ENCODE measurements at regions not wholly inside any gene's neighbourhood (a gene's known extent, or its start where the extent isn't known, plus 50 kb on each side); places are given as distances from the start of the nearest gene placed in this dataset.
"Not testable (repeated sequence)": the region's sequence is repeated elsewhere in the genome, so short reads cannot be mapped to it uniquely, and the experiment has no call there.

DNA sequence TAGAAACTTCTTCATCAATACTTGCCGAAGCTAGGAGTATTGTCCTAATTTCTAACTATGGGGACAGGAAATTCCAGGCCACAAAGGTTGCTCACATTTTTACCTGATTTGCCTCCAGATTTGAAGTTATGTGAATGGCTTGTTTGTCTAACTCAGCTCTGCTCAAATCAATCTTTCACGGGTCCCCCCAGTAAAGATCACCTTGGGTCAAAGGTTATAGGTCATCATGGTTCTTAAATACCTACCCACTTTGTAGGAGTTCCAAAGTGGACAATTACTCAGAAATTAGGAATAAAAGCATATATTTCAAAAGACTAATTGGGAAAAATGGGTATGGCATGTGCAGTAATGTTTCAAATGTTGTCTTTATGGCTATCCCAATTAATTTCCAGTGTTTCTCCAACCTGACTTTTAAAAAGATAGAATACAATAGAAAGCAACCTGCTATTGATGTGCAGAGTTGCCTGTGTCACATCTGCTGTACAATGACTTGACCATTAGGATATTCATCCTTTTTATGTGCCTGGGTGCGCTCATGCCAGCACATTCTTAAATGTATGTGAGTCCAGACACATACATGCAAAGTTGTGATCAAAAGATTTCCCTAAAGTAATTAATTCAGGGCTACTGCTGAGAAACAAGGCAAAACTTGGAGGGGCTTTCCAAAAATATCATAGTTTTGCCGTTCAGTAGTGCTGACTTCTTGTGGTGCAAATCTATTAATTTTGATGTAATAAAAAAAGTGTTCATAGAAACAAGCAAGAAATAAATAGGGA is 126.1 kb downstream of the MYCN start:
- Histone ChIP-seq H3K4me2 (ENCODE audit: low read length) (no peak overlapping the region), H3K9me2 (ENCODE audit: insufficient read depth, low read length) (no peaks in the 10 kb centered on the region), H3K9ac (ENCODE audit: low read length) (no peak overlapping the region), H2AFZ (ENCODE audit: low read depth, low read length) (no peak overlapping the region), H3F3A (ENCODE audit: insufficient read depth, low read length, poor library complexity, severe bottlenecking) (no peaks in the 10 kb centered on the region), H3K27ac (ENCODE audit: low read length) (no peak overlapping the region), H3K36me3 (ENCODE audit: insufficient read depth, low read length) (no peaks in the 10 kb centered on the region), H3K4me3 (ENCODE audit: low read length) (no peak overlapping the region), H3K27me3 (ENCODE audit: insufficient read depth, low read depth, low read length) (no peaks in the 10 kb centered on the region), H3K9me3 (ENCODE audit: low read length) (no peaks in the 10 kb centered on the region), H4K20me1 (ENCODE audit: insufficient read depth) (no peaks in the 10 kb centered on the region), H3K79me2 (replicated peaks; ENCODE audit: insufficient read depth, low read length) (no peaks in the 10 kb centered on the region)
- no peak for TF ChIP-seq EP300 (conservative IDR thresholded peaks at IDR 0.05; ENCODE audit: poor library complexity, severe bottlenecking)
- TF ChIP-seq, protein P1, sequence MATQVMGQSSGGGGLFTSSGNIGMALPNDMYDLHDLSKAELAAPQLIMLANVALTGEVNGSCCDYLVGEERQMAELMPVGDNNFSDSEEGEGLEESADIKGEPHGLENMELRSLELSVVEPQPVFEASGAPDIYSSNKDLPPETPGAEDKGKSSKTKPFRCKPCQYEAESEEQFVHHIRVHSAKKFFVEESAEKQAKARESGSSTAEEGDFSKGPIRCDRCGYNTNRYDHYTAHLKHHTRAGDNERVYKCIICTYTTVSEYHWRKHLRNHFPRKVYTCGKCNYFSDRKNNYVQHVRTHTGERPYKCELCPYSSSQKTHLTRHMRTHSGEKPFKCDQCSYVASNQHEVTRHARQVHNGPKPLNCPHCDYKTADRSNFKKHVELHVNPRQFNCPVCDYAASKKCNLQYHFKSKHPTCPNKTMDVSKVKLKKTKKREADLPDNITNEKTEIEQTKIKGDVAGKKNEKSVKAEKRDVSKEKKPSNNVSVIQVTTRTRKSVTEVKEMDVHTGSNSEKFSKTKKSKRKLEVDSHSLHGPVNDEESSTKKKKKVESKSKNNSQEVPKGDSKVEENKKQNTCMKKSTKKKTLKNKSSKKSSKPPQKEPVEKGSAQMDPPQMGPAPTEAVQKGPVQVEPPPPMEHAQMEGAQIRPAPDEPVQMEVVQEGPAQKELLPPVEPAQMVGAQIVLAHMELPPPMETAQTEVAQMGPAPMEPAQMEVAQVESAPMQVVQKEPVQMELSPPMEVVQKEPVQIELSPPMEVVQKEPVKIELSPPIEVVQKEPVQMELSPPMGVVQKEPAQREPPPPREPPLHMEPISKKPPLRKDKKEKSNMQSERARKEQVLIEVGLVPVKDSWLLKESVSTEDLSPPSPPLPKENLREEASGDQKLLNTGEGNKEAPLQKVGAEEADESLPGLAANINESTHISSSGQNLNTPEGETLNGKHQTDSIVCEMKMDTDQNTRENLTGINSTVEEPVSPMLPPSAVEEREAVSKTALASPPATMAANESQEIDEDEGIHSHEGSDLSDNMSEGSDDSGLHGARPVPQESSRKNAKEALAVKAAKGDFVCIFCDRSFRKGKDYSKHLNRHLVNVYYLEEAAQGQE (IDR thresholded peaks at IDR 0.05; ENCODE audit: borderline replicate concordance): no peak

GRCh38 chr2:16065272-16066069 is 125.1 kb downstream of the MYCN start:
- H3K4me2 ChIP-seq (ENCODE audit: low read length); H3K4me3 ChIP-seq (ENCODE audit: low read length); H3K9ac ChIP-seq (ENCODE audit: low read length); H3F3A ChIP-seq (ENCODE audit: insufficient read depth, low read length, poor library complexity, severe bottlenecking); H4K20me1 ChIP-seq (ENCODE audit: insufficient read depth); H3K9me3 ChIP-seq (ENCODE audit: low read length); H3K27me3 ChIP-seq (ENCODE audit: insufficient read depth, low read depth, low read length); H3K36me3 ChIP-seq (ENCODE audit: insufficient read depth, low read length); H3K79me2 ChIP-seq (replicated peaks; ENCODE audit: insufficient read depth, low read length); H2AFZ ChIP-seq (ENCODE audit: low read depth, low read length); H3K27ac ChIP-seq (ENCODE audit: low read length); H3K9me2 ChIP-seq (ENCODE audit: insufficient read depth, low read length): not testable (repeated sequence)

DNA sequence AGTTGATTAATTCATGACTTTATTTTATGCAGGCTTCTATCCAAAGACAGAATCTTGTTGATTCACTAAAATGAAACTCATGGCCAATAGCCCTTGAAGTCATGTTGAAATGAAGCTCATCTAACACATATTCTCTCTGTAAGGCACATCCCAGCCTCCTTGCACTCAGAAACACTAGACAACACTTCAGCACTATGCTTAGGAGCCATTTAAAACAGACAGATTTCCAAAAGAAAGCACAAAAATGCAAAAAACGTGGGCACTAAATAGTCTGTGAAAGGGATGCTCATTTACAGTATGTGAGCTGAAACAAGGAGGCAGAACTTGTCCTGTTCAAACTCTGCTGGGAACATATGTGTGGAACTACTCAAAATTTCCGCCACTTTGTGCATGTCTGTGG is 124.4 kb downstream of the MYCN start:
- Histone ChIP-seq H3K36me3 (ENCODE audit: insufficient read depth, low read length) (no peaks in the 10 kb centered on the region), H2AFZ (ENCODE audit: low read depth, low read length) (no peak overlapping the region)

More for the DNA sequence above, 124.4 kb downstream of the MYCN start:
- TF ChIP-seq MXI1 (conservative IDR thresholded peaks at IDR 0.05; ENCODE audit: poor library complexity, severe bottlenecking): no peak
- no peak for TF ChIP-seq SMC3 (conservative IDR thresholded peaks at IDR 0.05; ENCODE audit: poor library complexity)
- no peak for TF ChIP-seq RAD21 (conservative IDR thresholded peaks at IDR 0.05)
- TF ChIP-seq TAF1 (IDR thresholded peaks at IDR 0.05; ENCODE audit: low read depth): no peak
- TF ChIP-seq, protein P1 (IDR thresholded peaks at IDR 0.05; ENCODE audit: borderline replicate concordance): no peak
- no peak for TF ChIP-seq CTCF (IDR thresholded peaks at IDR 0.05; ENCODE audit: poor library complexity, severe bottlenecking)
- no peak overlapping the region for H3K9ac ChIP-seq (ENCODE audit: low read length)
- no peaks in the 10 kb centered on the region for H3K9me3 ChIP-seq (ENCODE audit: low read length)
- H4K20me1 ChIP-seq (ENCODE audit: insufficient read depth): no peaks in the 10 kb centered on the region
- no peaks in the 10 kb centered on the region for H3K27me3 ChIP-seq (ENCODE audit: insufficient read depth, low read depth, low read length)
- H3K9me2 ChIP-seq (ENCODE audit: insufficient read depth, low read length): no peaks in the 10 kb centered on the region
- H3K79me2 ChIP-seq (replicated peaks; ENCODE audit: insufficient read depth, low read length): no peaks in the 10 kb centered on the region
- no peak overlapping the region for H3K4me3 ChIP-seq (ENCODE audit: low read length)
- no peaks in the 10 kb centered on the region for H3F3A ChIP-seq (ENCODE audit: insufficient read depth, low read length, poor library complexity, severe bottlenecking)
- H3K4me2 ChIP-seq (ENCODE audit: low read length): no peak overlapping the region
- H3K27ac ChIP-seq (ENCODE audit: low read length): no peak overlapping the region
